D721Med (cell line): ENCODE measurements at regions not wholly inside any gene's neighbourhood (a gene's known extent, or its start where the extent isn't known, plus 50 kb on each side); places are given as distances from the start of the nearest gene placed in this dataset.

Experiments used
- DNase-seq: peaks from one replicate; pipeline ENCODE4 v3.0.0; 2011; ENCODE audit warnings: low spot score; ENCODE audit not compliant: insufficient read length
- FAIRE-seq: peaks from 2 replicates; lab custom pipeline; 2011; peaks lifted over from hg19 to GRCh38; lab: Jason Lieb, UNC
- TF ChIP-seq, protein P1 (sequence below): IDR thresholded peaks from 2 replicates; pipeline ENCODE4 v1.5.1; 2012; ENCODE audit warnings: mild to moderate bottlenecking, control low read depth; ENCODE audit not compliant: insufficient read depth; ENCODE audit errors: missing control alignments

DNA sequence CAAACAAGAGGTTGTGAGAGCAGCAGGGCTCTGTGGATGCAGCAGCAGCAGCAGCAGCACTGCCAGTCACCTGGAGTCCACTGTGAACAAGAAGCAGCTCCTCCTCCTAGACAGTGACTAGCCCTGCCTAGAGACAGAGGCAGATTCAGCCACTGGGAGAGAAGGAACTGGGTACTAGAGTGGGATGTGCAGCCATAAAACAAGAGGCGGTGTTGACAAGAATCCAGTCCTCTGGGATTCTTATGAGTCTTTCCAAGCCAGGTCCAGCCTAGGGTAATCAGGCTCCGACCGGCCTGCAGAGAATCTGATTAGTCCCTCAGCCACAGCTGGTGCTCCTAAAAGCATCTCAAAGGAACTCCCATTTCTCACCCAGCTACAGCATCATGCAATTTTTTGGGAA, 83.9 kb upstream of the USP47 start:
- DNase-seq (no peak), FAIRE-seq (no peak)
- TF ChIP-seq, protein P1, sequence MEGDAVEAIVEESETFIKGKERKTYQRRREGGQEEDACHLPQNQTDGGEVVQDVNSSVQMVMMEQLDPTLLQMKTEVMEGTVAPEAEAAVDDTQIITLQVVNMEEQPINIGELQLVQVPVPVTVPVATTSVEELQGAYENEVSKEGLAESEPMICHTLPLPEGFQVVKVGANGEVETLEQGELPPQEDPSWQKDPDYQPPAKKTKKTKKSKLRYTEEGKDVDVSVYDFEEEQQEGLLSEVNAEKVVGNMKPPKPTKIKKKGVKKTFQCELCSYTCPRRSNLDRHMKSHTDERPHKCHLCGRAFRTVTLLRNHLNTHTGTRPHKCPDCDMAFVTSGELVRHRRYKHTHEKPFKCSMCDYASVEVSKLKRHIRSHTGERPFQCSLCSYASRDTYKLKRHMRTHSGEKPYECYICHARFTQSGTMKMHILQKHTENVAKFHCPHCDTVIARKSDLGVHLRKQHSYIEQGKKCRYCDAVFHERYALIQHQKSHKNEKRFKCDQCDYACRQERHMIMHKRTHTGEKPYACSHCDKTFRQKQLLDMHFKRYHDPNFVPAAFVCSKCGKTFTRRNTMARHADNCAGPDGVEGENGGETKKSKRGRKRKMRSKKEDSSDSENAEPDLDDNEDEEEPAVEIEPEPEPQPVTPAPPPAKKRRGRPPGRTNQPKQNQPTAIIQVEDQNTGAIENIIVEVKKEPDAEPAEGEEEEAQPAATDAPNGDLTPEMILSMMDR = no peak

DNA sequence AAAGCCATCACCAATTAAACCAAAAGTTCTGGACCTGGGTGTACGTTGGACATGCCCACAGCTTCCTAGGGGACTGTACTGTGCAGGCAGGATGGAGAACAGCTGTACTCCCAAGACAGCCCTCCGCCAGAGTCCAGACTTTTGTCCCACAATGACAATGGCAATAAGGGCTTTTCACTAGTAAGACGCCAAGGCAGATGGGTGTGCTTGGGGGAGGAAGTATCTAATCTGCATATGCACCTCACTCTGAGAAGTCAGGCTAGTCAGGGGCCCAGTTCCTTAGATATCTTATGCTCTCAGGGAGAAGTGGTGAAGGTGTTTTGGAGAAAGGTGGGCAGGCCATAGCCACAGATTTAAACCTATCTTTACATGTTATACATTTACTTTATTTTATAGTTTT, 85.1 kb upstream of the USP47 start:
- DNase-seq (no peak), FAIRE-seq (no peak)
- TF ChIP-seq, protein P1 = no peak

DNA sequence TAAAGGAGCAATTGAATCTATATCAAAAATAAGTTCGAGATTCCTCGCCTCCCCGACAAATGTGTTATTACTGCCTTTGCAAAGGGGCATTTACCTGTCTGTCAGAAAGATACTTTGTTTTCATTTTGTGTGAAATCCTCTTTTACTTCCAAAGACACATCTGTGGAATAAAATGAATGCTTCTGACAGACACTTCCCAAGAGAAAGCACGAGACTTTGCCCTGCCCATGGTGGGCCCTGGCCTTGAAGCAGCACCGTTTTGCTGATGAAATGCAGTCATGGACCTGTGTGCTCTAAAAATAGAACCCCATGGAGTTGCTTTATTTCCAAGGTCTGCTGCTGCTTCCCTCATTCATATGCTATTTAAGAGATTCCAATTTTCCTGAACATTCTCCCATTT, 85.9 kb upstream of the USP47 start:
- TF ChIP-seq, protein P1 = no peak
- FAIRE-seq (no peak), DNase-seq (no peak)

DNA sequence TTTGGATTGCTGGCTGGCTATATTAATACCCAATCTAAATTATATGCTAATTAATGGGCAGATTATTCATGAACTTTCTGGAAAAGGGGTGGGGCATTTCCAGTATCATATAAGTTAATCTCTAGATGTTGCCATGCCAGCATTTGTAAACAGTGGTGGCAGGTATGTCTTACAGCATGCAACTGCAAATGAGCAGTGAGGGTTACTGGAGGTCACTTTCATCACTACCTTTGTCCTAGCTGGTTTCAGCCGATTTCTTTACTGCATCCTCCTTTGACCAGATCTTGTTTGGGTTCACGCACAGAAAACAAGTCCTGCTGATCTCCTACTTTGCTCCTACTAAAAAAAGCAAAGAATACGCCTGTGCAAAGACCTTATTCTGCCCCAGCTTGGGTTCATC, 89.1 kb upstream of the USP47 start:
- FAIRE-seq (no peak), DNase-seq (no peak)
- TF ChIP-seq, protein P1 = no peak

DNA sequence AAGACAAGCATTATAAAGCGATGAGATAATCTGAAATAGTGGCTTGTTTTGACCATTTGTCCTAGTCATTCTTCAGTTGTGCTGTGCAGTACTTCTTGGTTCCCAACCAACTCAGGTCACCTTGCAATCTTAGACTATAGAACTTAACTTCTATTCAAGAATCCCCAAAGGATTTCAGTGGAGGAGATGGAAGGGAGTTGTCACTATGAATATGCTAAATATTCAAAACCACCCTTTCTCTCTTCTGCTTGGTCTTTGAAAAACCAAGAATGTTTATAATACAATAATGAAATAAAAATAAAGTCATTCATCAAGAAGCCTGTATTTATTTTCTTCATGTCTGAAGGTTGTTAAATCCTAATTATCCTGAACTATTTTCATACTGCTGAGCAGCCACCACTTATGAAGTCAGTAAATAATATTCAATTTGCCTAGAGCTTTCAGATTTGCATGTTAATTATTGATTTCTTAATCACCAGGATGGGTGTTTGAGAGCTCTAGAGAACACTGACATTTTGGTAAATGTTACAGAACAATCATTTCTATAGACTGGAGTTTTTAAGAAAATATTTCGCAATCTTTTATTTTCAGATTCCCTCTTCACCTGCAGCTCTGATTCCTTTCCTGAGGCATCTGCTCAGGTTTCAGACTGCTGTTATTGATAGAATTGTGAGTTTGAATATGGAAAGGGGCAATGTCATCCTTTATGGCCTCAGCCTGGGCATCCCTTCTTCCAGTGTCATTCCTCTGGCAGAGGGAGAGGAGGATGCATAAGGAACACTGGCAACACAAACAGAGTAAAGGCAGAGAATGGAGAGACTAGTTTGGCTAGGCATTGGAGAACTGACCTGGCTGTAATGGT, 91.5 kb upstream of the USP47 start:
- DNase-seq (no peak), FAIRE-seq (no peak)
- TF ChIP-seq, protein P1 = no peak

DNA sequence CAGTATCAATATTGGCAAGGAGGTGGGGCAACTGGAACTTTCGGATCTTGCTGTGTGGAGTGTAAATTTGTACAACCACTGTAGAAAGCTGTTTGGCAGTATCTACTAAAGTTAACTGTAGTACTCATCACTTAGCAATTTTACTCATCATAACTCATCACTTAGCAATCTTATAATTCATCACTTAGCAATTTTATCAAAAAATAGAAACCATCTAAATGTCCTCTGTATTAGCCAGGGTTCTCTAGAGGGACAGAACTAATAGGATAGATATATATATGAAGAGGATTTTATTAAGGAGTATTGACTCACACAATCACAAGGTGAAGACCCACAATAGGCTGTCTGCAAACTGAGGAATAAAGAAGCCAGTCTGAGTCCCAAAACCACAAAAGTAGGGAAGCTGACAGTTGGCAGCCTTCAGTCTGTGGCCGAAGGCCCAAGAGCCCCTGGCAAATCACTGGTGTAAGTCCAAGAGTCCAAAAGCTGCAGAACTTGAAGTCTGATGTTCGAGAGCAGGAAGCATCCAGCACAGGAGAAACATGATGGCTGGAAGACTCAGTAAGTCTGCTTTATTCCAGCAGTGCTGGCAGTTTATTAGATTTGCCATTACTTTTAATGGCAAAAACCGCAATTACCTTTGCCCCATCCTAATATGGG, 92.9 kb upstream of the USP47 start:
- DNase-seq (no peak), FAIRE-seq (no peak)
- TF ChIP-seq, protein P1 = no peak

DNA sequence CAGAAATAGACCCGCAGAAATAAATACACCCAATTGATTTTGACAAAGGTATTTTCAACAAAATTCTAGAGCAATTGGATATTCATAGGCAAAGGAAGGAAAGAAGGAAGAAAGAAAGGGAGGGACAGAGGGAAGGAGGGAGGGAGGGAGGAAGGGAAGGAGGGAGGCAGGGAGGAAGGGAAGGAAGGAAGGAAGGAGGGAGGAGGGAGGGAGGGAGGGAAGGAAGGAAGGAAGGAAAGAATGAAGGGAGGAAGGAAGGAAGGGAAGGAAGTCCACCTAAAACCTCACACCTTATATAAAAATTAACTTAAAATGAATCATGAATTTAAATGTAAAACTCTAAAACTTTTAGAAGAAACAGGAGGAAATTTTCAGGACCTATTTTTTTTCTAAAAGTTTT, 94.2 kb upstream of the USP47 start:
- TF ChIP-seq, protein P1 = no peak

More for the DNA sequence above, 94.2 kb upstream of the USP47 start:
- FAIRE-seq = no peak
- DNase-seq = no peak
